Mucosa of gallbladder (tissue), 1 donor: ENCODE measurements at regions not wholly inside any gene's neighbourhood (a gene's known extent, or its start where the extent isn't known, plus 50 kb on each side); places are given as distances from the start of the nearest gene placed in this dataset.

Experiments used
- DNase-seq: peaks from one replicate; pipeline ENCODE4 v3.0.0-alpha.2; 2020; ENCODE audit warnings: low spot score
- donor health status: DM: no; HTN: no; CAD: no.

DNA sequence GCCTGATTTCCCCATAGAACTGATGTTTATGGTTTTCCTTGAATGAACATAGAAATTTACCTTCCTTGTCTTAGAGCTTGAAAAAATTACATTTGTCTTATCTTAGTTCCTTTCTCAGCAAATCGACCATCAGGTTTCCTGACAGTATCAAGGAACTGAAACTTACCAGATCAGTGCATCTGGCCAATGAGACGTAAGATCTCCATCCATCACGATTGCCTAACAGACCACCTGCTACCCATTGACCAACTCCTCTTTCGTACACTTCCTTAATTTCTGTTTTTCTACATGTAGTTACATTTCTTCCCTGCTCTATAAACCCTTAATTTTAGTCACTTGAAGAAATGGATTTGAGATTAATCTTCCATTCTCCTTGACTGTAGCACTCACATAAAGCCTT lies 57.4 kb upstream of the TMPRSS15 start:
- DNase-seq, result no peak

DNA sequence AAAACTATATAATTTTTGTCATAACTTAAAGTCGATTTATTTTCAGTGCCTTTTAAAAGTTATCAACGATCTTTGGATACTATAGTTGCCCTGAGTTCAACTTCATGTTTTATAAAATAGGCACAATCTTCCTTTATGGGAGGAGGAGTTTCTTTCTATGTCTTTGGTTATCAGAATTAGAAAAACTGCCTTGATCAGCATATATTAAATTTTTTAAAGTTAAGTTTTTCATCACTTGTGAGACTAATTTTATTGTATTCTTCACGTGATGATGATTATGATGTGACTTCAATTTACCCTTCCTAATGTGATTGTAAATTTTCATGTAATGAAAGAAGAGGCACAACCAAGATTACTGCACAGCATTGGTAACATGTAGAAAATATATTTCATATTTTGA lies 58.2 kb upstream of the TMPRSS15 start:
- no peak for DNase-seq

DNA sequence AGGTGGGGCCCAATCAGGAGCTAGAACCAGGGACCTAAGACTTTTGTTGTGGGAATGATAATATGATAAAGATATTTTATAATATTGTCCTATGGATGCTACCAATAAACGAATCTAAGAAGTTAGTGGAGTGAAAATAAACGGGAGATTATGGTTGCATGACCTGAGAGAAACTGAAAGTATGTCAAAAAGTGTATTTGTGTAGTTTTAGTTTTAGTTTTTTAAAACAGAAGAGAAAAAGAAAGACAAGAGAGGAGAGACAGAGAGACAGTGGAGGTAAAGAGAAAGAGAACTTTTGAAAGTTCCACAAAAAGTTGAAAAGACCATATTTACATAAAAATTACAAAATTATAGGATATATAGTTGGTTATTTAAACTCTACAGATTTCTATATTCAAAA lies 64.1 kb upstream of the TMPRSS15 start:
- DNase-seq, result no peak

DNA sequence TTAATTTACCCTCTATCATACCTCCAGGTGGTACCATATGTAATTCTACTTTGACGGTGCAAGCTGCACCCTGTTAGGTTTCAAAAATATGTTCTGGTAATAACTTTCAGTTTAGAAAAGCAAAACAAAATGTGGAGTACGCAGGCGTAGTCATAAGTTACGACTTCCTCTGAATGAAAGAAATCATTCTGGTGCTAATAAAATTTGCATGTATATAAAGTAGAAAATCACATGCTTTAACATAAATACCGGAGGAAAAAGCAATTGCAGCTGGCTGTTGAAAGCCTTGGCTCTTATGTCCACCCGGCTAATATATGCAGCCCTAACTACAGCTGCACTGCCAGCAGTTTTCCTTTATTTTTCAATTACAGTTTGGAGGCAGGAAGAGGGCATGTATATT lies 65.2 kb upstream of the TMPRSS15 start:
- DNase-seq, result no peak

DNA sequence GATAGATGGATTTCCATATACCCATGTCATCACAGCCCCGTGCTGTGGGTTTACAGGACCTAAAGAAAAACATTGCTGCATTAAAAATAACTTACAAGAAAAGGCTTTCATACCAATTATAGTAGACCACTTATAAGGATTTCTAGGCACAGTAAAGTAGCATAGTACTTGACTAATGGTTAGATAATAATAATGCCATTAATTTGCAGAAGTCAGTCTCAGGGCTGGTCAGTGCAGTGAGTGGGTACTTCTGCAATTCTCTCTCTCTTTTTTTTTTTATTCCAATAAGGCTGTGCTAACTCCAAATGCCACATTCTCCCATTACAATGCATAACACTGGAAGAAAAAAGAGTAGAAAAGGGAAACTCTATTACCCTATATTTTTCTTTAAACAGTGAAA lies 73.1 kb upstream of the TMPRSS15 start:
- DNase-seq, result no peak

DNA sequence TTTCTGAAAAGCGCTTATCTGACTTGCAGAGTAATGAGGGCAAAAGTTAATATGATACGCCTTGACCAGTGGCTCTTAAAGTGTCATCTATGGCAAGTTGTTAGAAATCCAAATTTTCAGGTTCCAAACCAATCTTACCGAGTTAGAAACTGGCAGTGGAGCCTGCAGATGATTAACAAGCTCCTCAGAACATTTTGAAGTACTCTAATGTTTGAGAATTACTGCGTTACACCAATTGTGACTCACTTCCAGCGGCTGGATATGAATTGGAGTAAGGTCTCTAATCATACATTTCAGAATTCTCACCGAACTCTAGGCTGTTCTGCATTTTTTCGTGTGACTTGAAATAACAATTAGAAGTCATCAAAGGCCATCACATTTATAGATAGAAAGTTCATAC lies 73.5 kb upstream of the TMPRSS15 start:
- DNase-seq, result no peak

DNA sequence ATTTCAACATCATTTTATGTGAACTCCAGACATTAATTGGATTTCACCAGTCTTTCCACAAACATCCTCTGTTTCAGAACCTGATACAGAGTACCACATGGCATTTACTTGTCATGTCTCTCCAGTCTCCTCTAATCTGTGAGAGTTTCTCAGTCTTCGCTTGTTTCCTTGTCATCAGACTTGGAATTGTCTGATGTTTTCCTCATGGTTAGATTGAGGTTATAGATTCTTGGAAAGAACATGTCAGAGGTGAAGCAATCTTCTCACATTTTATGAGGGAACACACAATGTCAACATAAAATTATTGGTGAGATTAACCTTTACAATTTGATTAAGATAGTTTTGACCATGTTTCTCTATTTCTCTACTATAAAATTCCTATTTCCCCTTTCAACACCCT lies 74.9 kb upstream of the TMPRSS15 start:
- DNase-seq, result no peak

DNA sequence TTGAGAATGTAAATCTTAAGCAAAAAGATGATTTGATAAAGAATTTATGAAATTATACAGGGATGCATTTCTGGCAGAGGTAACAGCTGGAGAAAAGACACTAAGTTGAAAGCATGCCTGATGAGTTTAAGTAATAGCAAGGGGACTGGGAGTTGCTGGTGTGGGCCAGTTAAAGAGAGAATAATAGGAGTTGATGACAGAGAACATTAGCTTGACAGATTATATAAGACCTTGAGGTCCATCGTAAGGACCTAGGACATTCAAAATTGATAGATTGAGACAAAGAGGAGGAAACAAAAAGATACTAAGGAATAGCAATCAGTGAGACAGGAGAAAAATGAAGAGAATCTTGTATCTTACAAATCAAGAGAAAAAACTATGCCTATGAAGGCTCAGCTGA lies 84.7 kb upstream of the TMPRSS15 start:
- DNase-seq, result no peak

DNA sequence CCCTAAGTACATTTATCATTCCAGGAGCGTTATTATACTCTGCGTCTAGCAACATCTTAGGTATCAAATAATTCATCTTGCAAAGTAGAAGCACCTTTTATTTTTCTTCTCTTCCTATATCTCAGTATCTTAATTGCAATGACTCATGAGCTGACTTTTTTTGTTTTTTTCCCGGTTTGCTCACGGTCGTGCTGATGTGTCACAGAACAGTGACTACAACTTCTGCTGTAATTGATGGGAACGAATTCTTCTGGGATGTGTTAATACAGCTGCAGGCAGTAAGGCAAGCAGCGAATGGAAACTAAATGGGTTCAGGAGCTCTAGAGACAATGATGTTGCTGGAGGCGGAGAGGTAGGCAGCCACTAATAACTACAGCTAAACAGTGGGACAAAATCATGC lies 89.8 kb upstream of the TMPRSS15 start:
- DNase-seq, result no peak

DNA sequence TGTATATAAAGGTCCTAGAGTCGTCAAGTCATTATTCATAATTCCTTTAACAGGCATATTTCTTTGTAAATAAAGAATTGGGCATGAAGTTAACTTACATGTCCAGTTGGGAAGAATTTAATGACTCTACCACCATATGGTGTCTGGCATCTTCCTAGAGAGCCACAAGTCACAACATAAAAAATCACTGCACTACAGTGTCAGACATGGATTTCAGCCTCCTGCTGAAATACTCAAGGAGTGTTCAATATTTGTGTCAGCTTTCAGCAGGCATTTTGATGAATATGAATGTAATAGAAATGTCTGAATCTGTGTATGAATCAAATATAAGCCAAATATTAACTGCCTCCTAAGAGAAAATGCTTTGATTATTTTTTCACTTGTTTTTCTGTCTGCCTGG lies 91.9 kb upstream of the TMPRSS15 start:
- no peak for DNase-seq

DNA sequence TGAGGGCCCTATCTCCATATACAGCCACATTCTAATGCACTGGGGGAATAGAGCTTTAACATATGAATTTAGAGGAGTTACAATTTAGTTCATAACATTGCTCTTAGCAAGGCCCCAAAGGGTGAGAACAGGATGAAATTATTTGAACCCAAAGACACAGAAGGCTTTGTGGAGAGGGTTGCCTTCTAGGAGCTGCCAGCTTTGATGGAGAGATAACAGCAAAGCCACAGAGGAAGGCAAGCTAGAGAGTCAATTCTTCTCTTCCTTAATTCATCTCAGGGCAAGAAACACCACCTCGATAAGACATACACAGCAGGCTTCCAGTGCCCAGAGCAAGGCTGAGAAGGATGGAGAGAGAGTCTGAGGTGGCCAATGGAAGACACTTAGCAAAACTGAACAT lies 94.8 kb upstream of the TMPRSS15 start:
- no peak for DNase-seq

DNA sequence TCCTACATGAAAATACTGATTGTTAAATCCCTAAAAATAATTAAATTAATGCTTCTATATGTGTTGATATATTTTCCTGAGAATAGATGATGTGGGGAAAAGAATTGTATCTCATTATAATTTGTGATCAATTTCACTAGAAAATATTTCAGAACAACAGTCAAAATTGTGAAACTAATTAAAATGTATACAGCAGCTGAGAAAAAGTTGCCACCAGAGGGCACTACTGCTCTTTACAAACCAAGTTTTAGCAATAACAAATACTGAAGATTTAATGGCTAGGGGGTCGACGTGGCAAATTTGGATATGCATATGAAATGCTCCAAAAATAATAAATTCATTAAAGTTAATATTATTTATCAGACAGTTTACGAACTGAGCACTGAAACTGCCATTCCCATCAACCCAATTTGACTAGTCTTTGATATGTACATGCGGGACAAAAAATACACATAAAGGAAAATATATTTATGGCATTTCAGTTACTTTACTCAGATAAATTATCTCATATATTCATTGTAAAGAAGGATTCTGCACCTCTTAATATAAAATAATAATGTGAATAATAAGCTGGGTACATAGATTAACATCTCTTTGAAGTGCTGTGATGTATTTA lies 96.3 kb upstream of the TMPRSS15 start:
- peak; percentile 14 for DNase-seq

DNA sequence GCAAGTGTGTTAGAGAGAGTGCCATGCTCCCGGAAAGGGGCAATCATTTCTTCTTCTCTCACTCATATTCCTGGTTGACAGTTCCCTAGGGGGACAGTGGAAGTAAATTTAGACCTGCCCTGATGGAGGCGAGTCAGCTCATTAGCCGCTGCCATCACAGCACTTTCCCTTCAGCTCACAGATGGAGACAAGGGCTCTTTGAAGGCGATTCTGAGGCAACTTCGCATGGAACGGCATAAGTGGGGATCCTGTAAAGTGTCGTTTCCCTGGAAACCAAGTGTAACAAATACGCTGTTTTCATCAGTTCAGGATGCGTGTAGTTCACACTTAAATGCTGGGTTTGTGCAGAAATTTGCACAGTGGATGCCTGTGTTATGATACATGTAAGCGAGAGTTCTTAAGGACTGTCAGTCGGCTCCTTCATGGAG lies 114.5 kb upstream of the TMPRSS15 start:
- DNase-seq, result no peak

DNA sequence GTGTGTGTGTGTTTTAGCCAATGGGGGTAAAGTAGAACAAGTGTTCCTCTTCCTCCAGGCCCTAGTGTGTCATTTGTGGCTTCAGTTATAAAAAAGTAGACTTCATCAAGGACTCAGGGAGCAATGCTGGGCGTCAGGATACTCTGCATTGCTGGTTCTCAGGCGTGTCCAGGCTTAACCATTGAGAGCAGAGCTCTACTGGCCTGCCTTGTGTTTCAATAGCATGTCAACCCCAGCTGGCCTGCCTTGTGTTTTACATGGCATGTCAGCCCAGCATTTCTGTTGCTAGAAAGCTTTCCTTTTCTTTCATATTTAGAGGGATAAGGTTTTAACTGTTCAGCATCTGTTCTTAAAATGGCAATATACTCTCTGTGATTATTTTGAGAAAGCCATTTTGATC lies 117.6 kb upstream of the TMPRSS15 start:
- DNase-seq, result no peak

DNA sequence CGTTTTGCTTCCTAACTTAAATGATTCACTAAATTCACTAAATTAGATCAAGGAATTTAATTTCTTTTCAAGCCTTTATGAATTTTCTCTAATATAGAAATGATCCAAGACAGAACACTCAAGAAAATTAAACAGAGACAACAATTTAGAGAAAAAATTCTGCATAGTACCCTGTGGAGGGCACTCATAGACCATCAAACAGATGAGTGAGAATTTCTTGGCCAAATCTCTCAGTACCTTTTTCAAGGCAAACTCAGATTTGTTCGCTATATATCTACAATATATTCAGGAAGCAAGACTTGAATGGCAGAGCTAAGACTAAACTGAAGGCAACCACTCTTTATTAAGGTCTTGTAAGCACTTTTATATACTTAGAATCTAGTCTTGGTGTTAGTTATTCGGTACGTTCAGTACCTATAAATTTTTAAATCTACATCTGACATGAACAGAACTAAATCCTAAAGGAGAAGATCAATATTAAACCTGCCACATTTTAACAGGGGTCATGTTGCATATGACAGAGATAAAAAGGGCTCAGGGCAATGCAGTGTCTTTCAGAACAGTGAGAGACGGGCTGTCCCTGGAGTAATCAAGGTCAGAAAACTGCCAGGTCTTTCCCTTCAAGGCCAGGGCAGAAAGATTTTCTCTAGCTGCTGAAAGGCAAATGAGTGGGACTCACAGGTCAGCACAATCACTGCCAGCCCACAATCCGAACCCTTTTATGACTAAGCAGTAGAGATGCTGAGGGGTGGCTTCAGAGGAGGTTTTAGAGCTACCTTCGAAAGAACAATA lies 118.8 kb upstream of the TMPRSS15 start:
- DNase-seq, result no peak

DNA sequence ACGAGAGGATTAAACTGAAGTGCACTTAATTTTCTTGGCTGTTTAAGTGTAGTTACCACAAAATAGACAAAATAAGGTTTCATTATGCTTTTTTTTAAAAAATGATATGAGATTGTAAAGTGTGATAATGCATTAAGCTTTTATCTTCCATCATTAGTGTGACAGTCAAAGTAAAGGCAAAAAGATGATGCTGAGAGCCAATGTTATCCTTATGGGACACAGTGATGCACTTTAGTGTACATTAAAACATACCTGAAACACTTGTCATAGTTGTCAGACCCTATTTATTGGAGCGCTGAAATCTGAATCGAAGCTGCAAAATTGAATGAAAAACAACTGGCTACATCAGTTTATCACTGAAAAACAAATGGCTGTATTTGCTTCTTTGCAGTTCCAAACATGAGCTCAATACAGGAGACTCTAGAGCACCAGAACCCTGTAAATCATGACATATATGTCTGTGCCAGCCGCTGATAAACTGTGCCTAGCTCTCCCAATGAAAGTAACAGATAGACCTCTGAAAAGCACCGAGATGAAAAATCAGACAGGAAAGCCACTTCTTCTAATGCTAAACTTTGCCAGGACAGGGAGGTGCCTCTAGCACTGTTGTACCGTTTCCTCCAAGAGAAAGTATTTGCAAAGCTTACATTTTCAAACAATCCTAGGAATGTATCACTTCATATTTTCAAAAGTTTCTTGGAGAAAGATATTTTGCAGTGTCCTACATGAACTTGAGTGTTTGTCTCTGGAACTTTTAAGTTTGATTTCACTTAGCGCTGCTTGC lies 120.7 kb upstream of the TMPRSS15 start:
- no peak for DNase-seq

DNA sequence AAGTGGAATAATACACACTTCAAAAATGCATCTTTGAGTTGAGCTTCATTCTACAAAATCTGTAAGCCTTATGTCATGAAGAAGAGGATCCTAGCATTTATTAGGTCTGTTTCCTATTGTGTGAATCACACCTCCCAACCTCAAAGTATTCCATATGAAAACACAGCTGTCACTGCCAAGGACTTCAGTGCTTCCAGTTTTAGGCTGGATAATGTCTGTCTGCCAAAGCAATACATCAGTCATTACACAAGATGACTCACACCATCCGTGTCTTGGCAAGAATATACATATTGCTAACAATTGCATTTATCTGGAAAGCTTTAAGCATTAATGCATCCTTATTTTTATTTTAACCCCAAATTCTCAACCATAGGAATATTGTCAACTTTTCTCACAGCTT lies 125.7 kb upstream of the TMPRSS15 start:
- DNase-seq, result no peak

DNA sequence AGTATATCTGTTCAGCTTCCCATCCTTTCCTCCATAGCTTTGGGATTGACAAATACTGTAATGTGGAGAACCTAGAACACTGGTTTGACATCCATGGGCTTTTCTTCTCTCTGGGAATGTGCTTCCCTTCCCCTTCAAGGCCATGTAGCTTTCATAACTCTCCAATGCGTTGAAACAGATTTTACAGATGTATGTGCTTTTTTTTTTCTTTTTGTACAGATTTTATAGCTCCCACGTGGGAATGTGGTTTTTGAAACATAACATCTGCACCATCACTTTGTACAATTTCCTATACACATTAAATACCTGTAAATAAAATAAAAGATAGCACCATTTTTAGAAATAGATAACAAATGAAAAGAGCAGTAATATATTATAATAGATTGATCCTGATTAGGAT lies 138.5 kb upstream of the TMPRSS15 start:
- DNase-seq, result no peak

DNA sequence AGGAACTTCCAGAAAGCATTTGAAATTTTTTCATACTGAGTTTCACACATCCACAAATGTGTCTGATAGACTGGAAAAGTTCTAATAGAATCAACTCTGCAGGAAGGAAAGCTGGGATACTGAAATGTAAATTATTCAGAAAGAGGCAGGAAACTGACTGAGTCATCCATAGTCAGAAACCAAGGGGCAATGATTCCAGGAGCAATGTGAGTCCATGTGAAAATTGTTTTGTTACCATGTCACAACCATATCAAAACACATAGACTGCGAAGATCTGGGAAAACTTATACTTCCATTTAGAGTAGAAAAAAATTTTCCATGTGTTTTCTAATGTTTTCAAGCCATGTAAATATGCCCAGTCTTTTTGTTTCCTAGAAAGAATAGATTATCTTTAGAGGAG lies 142.3 kb upstream of the TMPRSS15 start:
- no peak for DNase-seq

DNA sequence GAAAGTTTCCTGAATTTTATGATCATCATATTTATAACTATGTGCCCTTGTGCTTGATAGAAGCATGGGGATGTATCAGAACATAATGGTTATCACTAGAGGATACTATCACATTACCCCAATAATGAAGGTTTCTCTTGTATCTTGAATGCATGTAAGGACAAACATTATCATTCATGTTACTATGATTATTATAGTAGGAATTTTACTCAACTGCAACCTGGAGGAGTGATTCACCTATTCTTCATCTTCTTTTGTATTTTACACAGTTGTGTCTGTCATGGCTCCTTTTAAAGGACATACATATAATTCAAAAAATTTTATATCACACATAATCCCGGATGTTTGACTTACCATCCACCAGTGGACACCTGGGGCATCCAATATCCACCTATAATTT lies 143.8 kb upstream of the TMPRSS15 start:
- DNase-seq, result no peak

DNA sequence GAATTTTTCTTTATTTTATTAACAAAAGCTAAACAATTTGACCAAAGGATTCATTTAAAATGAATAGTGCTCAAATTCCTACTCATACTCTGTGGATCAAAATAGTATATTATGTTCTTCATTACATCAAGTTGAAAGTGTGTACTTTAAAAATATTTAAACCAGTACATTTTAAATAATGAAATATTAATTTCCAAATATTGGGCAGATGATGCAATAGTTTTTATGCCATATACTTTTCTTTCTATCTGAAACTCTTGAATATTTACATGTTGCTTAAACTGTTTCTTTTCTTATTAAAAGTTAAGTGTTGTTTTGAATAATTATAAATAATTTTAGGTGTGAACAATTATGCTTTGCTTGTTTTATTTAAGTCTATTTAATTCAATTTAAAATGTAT lies 144.7 kb upstream of the TMPRSS15 start:
- DNase-seq, result no peak

DNA sequence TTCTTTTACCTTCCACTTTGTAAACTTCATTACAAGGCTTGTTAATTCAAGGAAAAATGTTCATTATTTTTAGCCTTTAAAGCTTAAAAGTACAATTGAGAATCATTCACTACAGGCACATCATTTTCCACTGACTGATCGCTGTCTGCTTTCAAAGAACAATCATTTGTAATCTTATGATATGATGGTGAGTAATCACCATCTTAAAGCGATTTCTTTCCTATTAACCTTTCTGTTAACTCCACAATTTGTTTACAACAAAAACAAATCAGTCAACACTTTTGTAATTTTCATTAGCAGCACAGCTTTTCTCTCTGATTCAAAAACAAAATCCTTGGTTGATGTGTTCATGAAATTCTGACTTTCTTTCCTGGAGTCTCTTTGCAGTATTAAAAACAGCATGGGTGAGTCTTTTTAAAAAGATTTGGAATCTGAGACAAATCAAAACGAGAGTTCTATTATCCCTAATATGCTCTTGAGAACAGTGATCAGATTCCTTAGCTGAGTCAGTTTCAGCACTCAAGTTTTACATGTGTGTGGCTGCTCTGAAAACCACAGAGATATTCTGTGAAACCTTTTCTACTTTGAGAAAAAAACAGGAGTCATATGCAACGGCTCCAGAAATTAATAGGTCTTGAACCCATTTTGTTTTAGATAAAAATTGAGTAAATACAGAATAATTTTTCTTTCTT lies 145.8 kb upstream of the TMPRSS15 start:
- DNase-seq, result no peak
